GM12878 (cell line): ENCODE measurements at regions not wholly inside any gene's neighbourhood (a gene's known extent, or its start where the extent isn't known, plus 50 kb on each side); places are given as distances from the start of the nearest gene placed in this dataset.

Experiments
- ATAC-seq: fragments of 200-7000 bp; cut with Tn5 transposase; 3 replicates; pipeline ENCODE4 v1.9.1; 2020; ENCODE audit warnings: mild to moderate bottlenecking, moderate library complexity
- BruUV-seq: library from RNA; stranded (reverse); fragments of 400-500 nt; replicated peaks from 2 replicates; lab custom pipeline; 2021; lab: Mats Ljungman, UMichigan
- CTCF ChIA-PET: fragments of 300-600 bp; sonication (Branson Sonifier 250); formaldehyde crosslinking; extraction: SDS; loops from one replicate; lab custom pipeline; 2021; ENCODE audit warnings: inconsistent platforms; lab: Yijun Ruan, JAX
- POLR2A ChIA-PET: fragments of 350-600 bp; formaldehyde crosslinking; extraction: SDS; loops from one replicate; lab custom pipeline; 2021; ENCODE audit warnings: inconsistent platforms; lab: Charles Lee
- RAD21 ChIA-PET: fragments of 300-600 bp; sonication (Branson Sonifier 250); formaldehyde crosslinking; loops from one replicate; lab custom pipeline; 2023; ENCODE audit warnings: antibody characterized with exemption; ENCODE audit not compliant: unreplicated experiment; lab: Charles Lee
- SMC1A ChIA-PET: fragments of 300-600 bp; sonication (Branson Sonifier 250); formaldehyde crosslinking; loops from one replicate; lab custom pipeline; 2023; ENCODE audit not compliant: unreplicated experiment, uncharacterized antibody; lab: Charles Lee
- DNase-seq: peaks from one replicate; pipeline ENCODE4 v3.0.0-alpha.2; 2011; ENCODE audit warnings: low read depth, low spot score
- FAIRE-seq: peaks from 3 replicates; lab custom pipeline; 2011; peaks lifted over from hg19 to GRCh38; lab: Jason Lieb, UNC
- H2AFZ ChIP-seq: 2 replicates; pipeline ENCODE4 v1.6.0; 2011; ENCODE audit warnings: low read depth, low read length, control low read depth; ENCODE audit not compliant: control insufficient read depth
- H3K27ac ChIP-seq: 2 replicates; pipeline ENCODE4 v1.5.1; 2011; ENCODE audit warnings: control low read depth; ENCODE audit not compliant: control insufficient read depth, insufficient read depth
- H3K27me3 ChIP-seq, 2 experiments: replicated peaks in 1 of 2; 2 replicates each; pipeline versions ENCODE4 v1.6.0 to v1.6.1; 2011; ENCODE audit warnings: low read length in 1 of 2; ENCODE audit not compliant: control insufficient read depth in 2 of 2, insufficient read depth in 2 of 2
- H3K36me3 ChIP-seq, 2 experiments: 2 replicates each; pipeline ENCODE4 v1.5.1; 2011; ENCODE audit warnings: low read length in 1 of 2; ENCODE audit not compliant: control insufficient read depth in 2 of 2, insufficient read depth in 2 of 2
- H3K4me1 ChIP-seq: 2 replicates; pipeline ENCODE4 v1.6.1; 2011; ENCODE audit warnings: mild to moderate bottlenecking, low read length, moderate library complexity, mixed read lengths; ENCODE audit not compliant: control insufficient read depth, insufficient read depth
- H3K4me2 ChIP-seq: 2 replicates; pipeline ENCODE4 v1.6.0; 2011; ENCODE audit warnings: control low read depth; ENCODE audit not compliant: control insufficient read depth, insufficient read depth
- H3K4me3 ChIP-seq: fragments of 200-600 bp; sonication (generic); 2 replicates; pipeline ENCODE4 v1.5.1; 2016
- H3K79me2 ChIP-seq: 2 replicates; pipeline ENCODE4 v1.6.0; 2011; ENCODE audit warnings: low read length; ENCODE audit not compliant: control insufficient read depth, insufficient read depth
- H3K9ac ChIP-seq: 2 replicates; pipeline ENCODE4 v1.8.0; 2011; ENCODE audit warnings: low read length, control low read depth, mixed read lengths; ENCODE audit not compliant: control insufficient read depth, insufficient read depth
- H3K9me3 ChIP-seq: replicated peaks from 3 replicates; pipeline ENCODE4 v1.5.1; 2011; ENCODE audit warnings: mild to moderate bottlenecking, low read length; ENCODE audit not compliant: control insufficient read depth, insufficient read depth
- H4K20me1 ChIP-seq: 2 replicates; pipeline ENCODE4 v1.6.0; 2011; ENCODE audit not compliant: control insufficient read depth, insufficient read depth
- BACH1 ChIP-seq: fragments of 450-650 bp; IDR thresholded peaks from 2 replicates; pipeline ENCODE4 v1.6.1; 2017; ENCODE audit warnings: mild to moderate bottlenecking, borderline replicate concordance
- BHLHE40 ChIP-seq, 2 experiments: fragments of 450-650 bp in 1 of 2; IDR thresholded peaks; 2 replicates each; pipeline ENCODE4 v1.6.1; 2011 to 2017; ENCODE audit warnings: low read depth in 2 of 2, borderline replicate concordance in 1 of 2, improper control_type of control experiment in 1 of 2, low read length in 1 of 2, mild to moderate bottlenecking in 1 of 2
- BRCA1 ChIP-seq: IDR thresholded peaks from 2 replicates; pipeline ENCODE4 v1.6.1; 2011; ENCODE audit warnings: low read depth, low read length, improper control_type of control experiment
- GATAD2B ChIP-seq: fragments of 450-650 bp; conservative IDR thresholded peaks from 2 replicates; pipeline ENCODE4 v1.6.1; 2017; ENCODE audit warnings: low read depth, mild to moderate bottlenecking, moderate library complexity
- MYB ChIP-seq: fragments of 150-350 bp; IDR thresholded peaks from 2 replicates; pipeline ENCODE4 v1.6.1; 2014; ENCODE audit warnings: mild to moderate bottlenecking, low read depth, low read length, borderline replicate concordance
- NR2F1 ChIP-seq: fragments of 450-650 bp; conservative IDR thresholded peaks from 2 replicates; pipeline ENCODE4 v1.6.1; 2017; ENCODE audit warnings: mild to moderate bottlenecking
- POLR2AphosphoS5 ChIP-seq: IDR thresholded peaks from 2 replicates; pipeline ENCODE4 v1.6.1; 2011; ENCODE audit warnings: mild to moderate bottlenecking, low read length, inconsistent platforms
- RELB ChIP-seq: fragments of 450-650 bp; IDR thresholded peaks from 2 replicates; pipeline ENCODE4 v1.6.1; 2017; ENCODE audit warnings: low read depth, mild to moderate bottlenecking, moderate library complexity
- REST ChIP-seq: IDR thresholded peaks from 2 replicates; pipeline ENCODE4 v1.6.1; 2012; ENCODE audit warnings: mild to moderate bottlenecking, low read depth, low read length
- SUZ12 ChIP-seq: fragments of 200-600 bp; sonication (generic); IDR thresholded peaks from one replicate; pipeline ENCODE4 v1.6.1; 2018; ENCODE audit warnings: antibody characterized with exemption, mild to moderate bottlenecking; ENCODE audit not compliant: unreplicated experiment
- TBL1XR1 ChIP-seq: IDR thresholded peaks from 2 replicates; pipeline ENCODE4 v1.6.1; 2012; ENCODE audit warnings: low read depth, low read length, improper control_type of control experiment
- TCF7 ChIP-seq: IDR thresholded peaks from 2 replicates; pipeline ENCODE4 v1.6.1; 2014; ENCODE audit warnings: antibody characterized with exemption, borderline replicate concordance
- ZZZ3 ChIP-seq: IDR thresholded peaks from 2 replicates; pipeline ENCODE4 v1.6.1; 2011; ENCODE audit warnings: low read depth; ENCODE audit not compliant: control insufficient read depth, insufficient read length
- WGBS: methylation state at CpG from one replicate; pipeline ENCODE4 v1.1.6; 2016; ENCODE audit warnings: low lambda C conversion rate; ENCODE audit not compliant: insufficient replicate concordance, insufficient coverage; ENCODE audit errors: missing lambda C conversion rate; 5-methylcytosine and 5-hydroxymethylcytosine counted together
- in situ Hi-C: fragments of 300-500 bp; cut with MboI; formaldehyde crosslinking; loops from 9 replicates; pipeline ENCODE4 v1.14.3; 2018; ENCODE audit warnings: mixed read lengths
- intact Hi-C: fragments of 100-400 bp; cut with micrococcal nuclease; formaldehyde crosslinking; loops from one replicate; pipeline ENCODE4 v1.14.2; 2022; ENCODE audit not compliant: unreplicated experiment

GRCh38 chr12:83850531-83850930, 1062.1 kb downstream of the SLC6A15 start:
- POLR2A ChIA-PET, result no interaction called here
- H4K20me1 ChIP-seq, result no peaks in the 10 kb centered on the region
- H3K27me3 ChIP-seq, result no peaks in the 10 kb centered on the region
- no peak for DNase-seq
- FAIRE-seq, result no peak
- RAD21 ChIA-PET, result no interaction called here
- no TSS peak for BruUV-seq
- no peak overlapping the region for H3K9ac ChIP-seq
- H3K4me2 ChIP-seq, result no peak overlapping the region
- ATAC-seq, result no peak
- H2AFZ ChIP-seq, result no peak overlapping the region
- no peaks in the 10 kb centered on the region for H3K36me3 ChIP-seq
- WGBS, result 7% methylated on average over 2 of the region's 2 CpGs
- TF ChIP-seq BHLHE40 (IDR thresholded peaks at IDR 0.05; ENCODE audit: borderline replicate concordance in 1 of 2, low read depth in 2 of 2, low read length in 1 of 2), result no peak
- no peak for TF ChIP-seq MYB
- no peak for TF ChIP-seq BACH1
- no peak for TF ChIP-seq TBL1XR1
- TF ChIP-seq ZZZ3, result no peak
- TF ChIP-seq NR2F1, result no peak
- no peak for TF ChIP-seq REST
- no peak for TF ChIP-seq GATAD2B
- no peak for TF ChIP-seq RELB
- no peak for TF ChIP-seq SUZ12
- TF ChIP-seq POLR2AphosphoS5, result no peak
- no peak for TF ChIP-seq TCF7
- TF ChIP-seq BRCA1, result no peak
- in situ Hi-C loops, result no loop called here
- H3K4me3 ChIP-seq, result no peak overlapping the region
- no peaks in the 10 kb centered on the region for H3K4me1 ChIP-seq
- CTCF ChIA-PET, result no interaction called here
- SMC1A ChIA-PET, result no interaction called here
- H3K9me3 ChIP-seq, result no peaks in the 10 kb centered on the region
- no peak overlapping the region for H3K27ac ChIP-seq
- intact Hi-C loops, result no loop called here
- H3K79me2 ChIP-seq, result no peaks in the 10 kb centered on the region
